H1 (cell line): ENCODE measurements at regions not wholly inside any gene's neighbourhood (a gene's known extent, or its start where the extent isn't known, plus 50 kb on each side); places are given as distances from the start of the nearest gene placed in this dataset.
"Not testable (repeated sequence)": the region's sequence is repeated elsewhere in the genome, so short reads cannot be mapped to it uniquely, and the experiment has no call there.

Experiments
- CTCF ChIA-PET: fragments of 300-600 bp; sonication (Branson Sonifier 250); formaldehyde crosslinking; loops from one replicate; lab custom pipeline; 2021; ENCODE audit not compliant: partially characterized antibody; lab: Charles Lee
- POLR2A ChIA-PET: fragments of 300-600 bp; sonication (Branson Sonifier 250); formaldehyde crosslinking; loops from one replicate; lab custom pipeline; 2021; ENCODE audit warnings: inconsistent platforms; ENCODE audit not compliant: partially characterized antibody; lab: Charles Lee
- DNase-seq, 2 experiments: peaks; one replicate each; pipeline versions ENCODE4 v3.0.0 to v3.0.0-alpha.2; 2010 to 2022; ENCODE audit warnings: low spot score in 2 of 2, low read depth in 1 of 2, mixed read lengths in 1 of 2
- FAIRE-seq: peaks from 2 replicates; lab custom pipeline; 2011; peaks lifted over from hg19 to GRCh38; lab: Jason Lieb, UNC
- H2AFZ ChIP-seq: 2 replicates; pipeline ENCODE4 v1.8.1; 2012; ENCODE audit warnings: low read length, inconsistent platforms
- H2AK5ac ChIP-seq: 2 replicates; pipeline ENCODE4 v1.6.1; 2013; ENCODE audit warnings: low read depth, low read length
- H2BK120ac ChIP-seq: replicated peaks from 2 replicates; pipeline ENCODE3; 2013; ENCODE audit warnings: low read depth, low read length, inconsistent platforms
- H2BK12ac ChIP-seq: 2 replicates; pipeline ENCODE4 v1.6.1; 2013; ENCODE audit warnings: low read depth, low read length
- H2BK15ac ChIP-seq: 2 replicates; pipeline ENCODE4 v1.6.1; 2013; ENCODE audit warnings: low read length
- H2BK20ac ChIP-seq: 2 replicates; pipeline ENCODE4 v1.6.1; 2013; ENCODE audit warnings: low read length
- H2BK5ac ChIP-seq: 2 replicates; pipeline ENCODE4 v1.6.1; 2013; ENCODE audit warnings: low read depth, low read length
- H3K14ac ChIP-seq: 2 replicates; pipeline ENCODE4 v1.6.1; 2013; ENCODE audit warnings: inconsistent platforms; ENCODE audit not compliant: insufficient read length
- H3K18ac ChIP-seq: 2 replicates; pipeline ENCODE4 v1.6.1; 2013; ENCODE audit warnings: low read length; ENCODE audit errors: extremely low read depth
- H3K23ac ChIP-seq: 2 replicates; pipeline ENCODE4 v1.6.1; 2013; ENCODE audit warnings: inconsistent platforms; ENCODE audit not compliant: insufficient read length
- H3K23me2 ChIP-seq: 2 replicates; pipeline ENCODE4 v1.6.1; 2013; ENCODE audit warnings: low read depth, low read length
- H3K27ac ChIP-seq: 2 replicates; pipeline ENCODE4 v1.6.1; 2011; ENCODE audit warnings: low read depth, low read length, inconsistent platforms
- H3K27me3 ChIP-seq, 4 experiments: replicated peaks in 1 of 4; 1 replicate in 1 of 4; 2 replicates in 3 of 4; pipeline versions ENCODE4 v1.6.1 to v1.8.1; 2011 to 2013; ENCODE audit warnings: low read length in 3 of 4, mild to moderate bottlenecking in 3 of 4, inconsistent platforms in 2 of 4, mixed read lengths in 2 of 4, moderate library complexity in 1 of 4; ENCODE audit not compliant: control insufficient read depth in 3 of 4, insufficient read depth in 3 of 4; ENCODE audit errors: extremely low read depth in 1 of 4
- H3K36me3 ChIP-seq, 4 experiments: 2 replicates each; pipeline versions ENCODE4 v1.6.1 to v1.8.1; 2011 to 2013; ENCODE audit warnings: mild to moderate bottlenecking in 4 of 4, low read length in 3 of 4, moderate library complexity in 2 of 4, control low read depth in 1 of 4, inconsistent platforms in 1 of 4; ENCODE audit not compliant: insufficient read depth in 4 of 4, control insufficient read depth in 2 of 4
- H3K4ac ChIP-seq: replicated peaks from 2 replicates; pipeline ENCODE3; 2013; ENCODE audit warnings: low read length, low read depth, mixed read lengths, inconsistent platforms; ENCODE audit not compliant: insufficient read length
- H3K4me1 ChIP-seq, 4 experiments: replicated peaks in 1 of 4; 1 replicate in 1 of 4; 2 replicates in 3 of 4; pipeline versions ENCODE4 v1.6.1 to v1.8.1; 2011 to 2013; ENCODE audit warnings: low read length in 3 of 4, inconsistent platforms in 2 of 4, mixed read lengths in 1 of 4; ENCODE audit not compliant: insufficient read depth in 4 of 4, control insufficient read depth in 3 of 4
- H3K4me2 ChIP-seq, 2 experiments: 2 replicates each; pipeline versions ENCODE4 v1.6.1 to v1.8.1; 2011 to 2013; ENCODE audit warnings: low read depth in 2 of 2, low read length in 2 of 2, control low read depth in 1 of 2, inconsistent platforms in 1 of 2, mild to moderate bottlenecking in 1 of 2; ENCODE audit not compliant: insufficient read depth in 1 of 2
- H3K4me3 ChIP-seq, 4 experiments: fragments of 200-600, 300-600 bp in 1 of 4; sonication (generic), shearing (Covaris generic), sonication (Bioruptor Twin) in 1 of 4; 2 replicates each; pipeline versions ENCODE4 v1.5.1 to v1.8.1; 2011 to 2016; ENCODE audit warnings: low read length in 4 of 4, low read depth in 3 of 4, control low read depth in 2 of 4, inconsistent platforms in 2 of 4, mild to moderate bottlenecking in 2 of 4, mixed read lengths in 1 of 4, moderate library complexity in 1 of 4; ENCODE audit not compliant: insufficient read depth in 2 of 4; ENCODE audit errors: extremely low read depth in 1 of 4
- H3K56ac ChIP-seq: replicated peaks from 2 replicates; pipeline ENCODE3; 2013; ENCODE audit warnings: low read depth, mild to moderate bottlenecking, mixed read lengths, low read length, inconsistent platforms; ENCODE audit not compliant: insufficient read length
- H3K79me1 ChIP-seq: 2 replicates; pipeline ENCODE4 v1.6.1; 2013; ENCODE audit warnings: low read depth, low read length, control low read depth
- H3K79me2 ChIP-seq, 2 experiments: 2 replicates each; pipeline versions ENCODE4 v1.6.1 to v1.8.1; 2012 to 2013; ENCODE audit warnings: low read length in 2 of 2, mild to moderate bottlenecking in 2 of 2, inconsistent platforms in 1 of 2; ENCODE audit not compliant: insufficient read depth in 2 of 2, control insufficient read depth in 1 of 2
- H3K9ac ChIP-seq, 4 experiments: replicated peaks in 1 of 4; 1 replicate in 1 of 4; 2 replicates in 3 of 4; pipeline versions ENCODE4 v1.6.1 to v1.8.1; 2011 to 2013; ENCODE audit warnings: low read depth in 3 of 4, low read length in 3 of 4, control low read depth in 2 of 4, mild to moderate bottlenecking in 2 of 4, moderate library complexity in 2 of 4, inconsistent platforms in 1 of 4; ENCODE audit errors: extremely low read depth in 1 of 4
- H3K9me3 ChIP-seq, 2 experiments: 2 replicates each; pipeline versions ENCODE4 v1.6.1 to v1.8.1; 2012 to 2013; ENCODE audit warnings: mild to moderate bottlenecking in 2 of 2, moderate library complexity in 2 of 2, control low read depth in 1 of 2, inconsistent platforms in 1 of 2, low read depth in 1 of 2, low read length in 1 of 2, mixed read lengths in 1 of 2; ENCODE audit not compliant: insufficient read depth in 2 of 2
- H4K20me1 ChIP-seq, 2 experiments: replicated peaks in 1 of 2; 2 replicates each; pipeline versions ENCODE3 to v1.8.1; 2011 to 2013; ENCODE audit warnings: inconsistent platforms in 2 of 2, low read length in 2 of 2, mild to moderate bottlenecking in 1 of 2; ENCODE audit not compliant: insufficient read depth in 2 of 2, control insufficient read depth in 1 of 2
- H4K5ac ChIP-seq: 2 replicates; pipeline ENCODE4 v1.6.1; 2013; ENCODE audit warnings: low read length, low read depth, mixed read lengths, inconsistent platforms; ENCODE audit not compliant: insufficient read length
- H4K8ac ChIP-seq: 2 replicates; pipeline ENCODE4 v1.8.0; 2013; ENCODE audit warnings: mild to moderate bottlenecking, moderate library complexity, low read length, inconsistent platforms; ENCODE audit not compliant: insufficient read depth; ENCODE audit errors: extremely low read depth
- H4K91ac ChIP-seq: replicated peaks from 2 replicates; pipeline ENCODE3; 2013; ENCODE audit warnings: low read length, mixed read lengths, inconsistent platforms; ENCODE audit not compliant: insufficient read length
- WGBS, 2 experiments: shearing (Covaris generic) in 1 of 2; methylation state at CpG; one replicate each; pipeline versions ENCODE4 v1.1.6 to v1.1.7; 2013 to 2015; ENCODE audit warnings: low lambda C conversion rate in 2 of 2, mixed read lengths in 2 of 2, inconsistent platforms in 1 of 2, low coverage in 1 of 2, missing lambda C conversion rate in 1 of 2; ENCODE audit not compliant: insufficient replicate concordance in 2 of 2, insufficient coverage in 1 of 2, insufficient read length in 1 of 2; ENCODE audit errors: extremely low coverage in 1 of 2, missing lambda C conversion rate in 1 of 2; 5-methylcytosine and 5-hydroxymethylcytosine counted together

DNA sequence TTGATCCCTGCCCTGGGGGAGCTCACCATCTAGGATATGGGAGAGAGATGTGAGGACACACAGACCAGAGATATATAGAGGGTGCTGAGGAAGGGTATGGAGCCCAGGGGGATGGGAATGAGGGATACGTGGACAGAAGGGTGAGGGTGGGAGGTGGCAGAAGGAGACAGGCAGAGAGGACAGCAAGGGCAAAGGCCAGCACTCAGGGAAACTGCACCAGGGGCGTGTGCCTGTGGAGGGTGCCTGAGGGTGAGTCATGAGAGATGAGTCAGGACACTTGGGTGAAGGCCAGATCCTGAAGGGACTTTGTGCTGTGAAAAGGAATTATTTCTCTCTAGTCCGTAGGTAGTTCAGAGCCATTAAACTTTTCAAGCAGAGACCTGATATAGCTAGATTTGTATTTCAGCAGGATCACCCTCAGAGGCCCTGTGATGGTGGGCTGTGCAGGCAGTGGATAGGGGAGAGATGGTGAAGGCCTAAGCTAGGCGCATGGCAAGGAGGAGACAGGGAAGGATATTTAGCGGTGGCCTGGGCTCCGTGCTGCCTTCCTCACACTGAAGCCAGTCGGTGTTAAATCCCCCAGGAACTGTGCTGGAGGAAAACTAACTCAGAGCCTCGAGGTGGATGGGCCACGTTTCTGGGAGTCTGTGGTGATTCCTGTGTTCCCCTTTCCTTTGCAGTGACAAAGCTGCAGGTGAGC lies 3075.0 kb downstream of the RPIA start:
- H2BK120ac ChIP-seq, H3K9ac ChIP-seq, H2AFZ ChIP-seq, CTCF ChIA-PET, H3K4me2 ChIP-seq, H3K4me1 ChIP-seq, H4K5ac ChIP-seq, FAIRE-seq, H3K4ac ChIP-seq, H2AK5ac ChIP-seq, H2BK15ac ChIP-seq, H3K36me3 ChIP-seq, H3K27ac ChIP-seq, H4K91ac ChIP-seq, H4K8ac ChIP-seq, H3K23me2 ChIP-seq, H2BK20ac ChIP-seq, DNase-seq, H3K27me3 ChIP-seq, H3K56ac ChIP-seq, H3K79me1 ChIP-seq, H2BK12ac ChIP-seq, H3K14ac ChIP-seq, H3K4me3 ChIP-seq, H4K20me1 ChIP-seq, H3K79me2 ChIP-seq, H3K18ac ChIP-seq, H3K23ac ChIP-seq, H2BK5ac ChIP-seq, POLR2A ChIA-PET: not testable (repeated sequence)
- H3K9me3 ChIP-seq = peaks cover 5 to 66% of the 10 kb centered on the region in 2 experiments; a peak in 3 of 4 replicates
- 67% methylated on average over 8 of the region's 9 CpGs; no CpG with 5 or more reads in 1 of the 2 experiments for WGBS, 2 experiments

DNA sequence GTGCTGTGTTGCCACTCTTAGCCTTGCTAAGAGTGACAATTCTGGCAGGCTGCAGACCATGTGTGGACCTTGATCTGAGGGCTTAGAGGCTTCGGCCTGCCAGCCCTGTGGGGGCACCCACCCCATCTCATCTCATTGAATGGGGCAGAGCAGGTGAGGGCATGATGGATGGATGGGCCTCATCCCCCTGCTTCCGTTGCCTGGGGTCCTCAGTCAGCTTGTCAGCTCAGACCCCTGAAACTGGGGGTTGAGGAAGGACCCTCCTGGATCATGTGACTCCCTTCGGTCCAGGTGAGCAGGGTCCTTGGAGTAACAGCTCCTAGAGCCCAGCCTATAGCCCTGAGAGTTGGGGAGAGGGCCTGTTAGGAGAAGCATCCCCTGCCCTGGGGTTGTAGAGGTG lies 3076.8 kb downstream of the RPIA start:
- H3K36me3 ChIP-seq, H2BK20ac ChIP-seq, H3K23me2 ChIP-seq, FAIRE-seq, H3K27ac ChIP-seq, H4K5ac ChIP-seq, DNase-seq, H2BK12ac ChIP-seq, H3K56ac ChIP-seq, H4K8ac ChIP-seq, H3K4me3 ChIP-seq, H3K4me1 ChIP-seq, H2AK5ac ChIP-seq, H3K14ac ChIP-seq, CTCF ChIA-PET, H3K79me2 ChIP-seq, H2BK15ac ChIP-seq, H3K27me3 ChIP-seq, H2AFZ ChIP-seq, H4K91ac ChIP-seq, H3K9ac ChIP-seq, H3K79me1 ChIP-seq, H3K23ac ChIP-seq, H2BK120ac ChIP-seq, H3K18ac ChIP-seq, H3K4ac ChIP-seq, POLR2A ChIA-PET, H2BK5ac ChIP-seq, H3K4me2 ChIP-seq, H4K20me1 ChIP-seq: not testable (repeated sequence)
- 69% methylated on average over 3 of the region's 3 CpGs; no CpG with 5 or more reads in 1 of the 2 experiments for WGBS, 2 experiments
- H3K9me3 ChIP-seq = peaks cover 5 to 73% of the 10 kb centered on the region in 2 experiments; a peak in 3 of 4 replicates
